Neural cell (in vitro differentiated cells): ENCODE measurements at regions not wholly inside any gene's neighbourhood (a gene's known extent, or its start where the extent isn't known, plus 50 kb on each side); places are given as distances from the start of the nearest gene placed in this dataset.

Source experiments
- H2AFZ ChIP-seq: fragments of 200-600, 300-800 bp; sonication (generic), shearing (Covaris generic); 2 replicates; pipeline ENCODE4 v1.6.0; 2014; ENCODE audit warnings: low read depth, mild to moderate bottlenecking, antibody characterized with exemption, low read length, moderate library complexity
- H3F3A ChIP-seq: fragments of 200-600 bp; shearing (Covaris generic); 2 replicates; pipeline ENCODE4 v1.6.1; 2016; ENCODE audit warnings: mild to moderate bottlenecking, moderate library complexity, mixed read lengths, antibody characterized with exemption, low read length; ENCODE audit not compliant: insufficient read depth, poor library complexity, severe bottlenecking
- H3K27ac ChIP-seq: fragments of 200-600, 300-800 bp; sonication (generic), shearing (Covaris generic); 2 replicates; pipeline ENCODE4 v1.5.1; 2014; ENCODE audit warnings: mild to moderate bottlenecking, low read length, moderate library complexity
- H3K27me3 ChIP-seq: fragments of 300-800, 200-600 bp; sonication (generic), shearing (Covaris generic); 2 replicates; pipeline ENCODE4 v1.6.0; 2014; ENCODE audit warnings: mild to moderate bottlenecking, low read depth, low read length, moderate library complexity; ENCODE audit not compliant: insufficient read depth
- H3K36me3 ChIP-seq: fragments of 300-800, 200-600 bp; sonication (generic), shearing (Covaris generic); 2 replicates; pipeline ENCODE4 v1.5.1; 2014; ENCODE audit warnings: mild to moderate bottlenecking, antibody characterized with exemption, low read length, moderate library complexity; ENCODE audit not compliant: insufficient read depth
- H3K4me2 ChIP-seq: fragments of 300-800, 200-600 bp; sonication (generic), shearing (Covaris generic); 2 replicates; pipeline ENCODE4 v1.6.0; 2014; ENCODE audit warnings: mild to moderate bottlenecking, low read length
- H3K4me3 ChIP-seq: fragments of 300-800, 200-600 bp; sonication (generic), shearing (Covaris generic); 2 replicates; pipeline ENCODE4 v1.5.1; 2014; ENCODE audit warnings: mild to moderate bottlenecking, low read length, moderate library complexity
- H3K79me2 ChIP-seq: fragments of 200-600 bp; shearing (Covaris generic); replicated peaks from 2 replicates; pipeline ENCODE4 v1.6.0; 2014; ENCODE audit warnings: mild to moderate bottlenecking, low read length, moderate library complexity; ENCODE audit not compliant: insufficient read depth
- H3K9ac ChIP-seq: fragments of 300-800, 200-600 bp; sonication (generic), shearing (Covaris generic); 2 replicates; pipeline ENCODE4 v1.6.1; 2016; ENCODE audit warnings: mild to moderate bottlenecking, low read length, mixed read lengths
- H3K9me2 ChIP-seq: fragments of 200-600 bp; shearing (Covaris generic); 2 replicates; pipeline ENCODE4 v1.6.1; 2016; ENCODE audit warnings: mild to moderate bottlenecking, low read length, mixed read lengths; ENCODE audit not compliant: insufficient read depth
- H3K9me3 ChIP-seq: fragments of 200-600, 300-800 bp; sonication (generic), shearing (Covaris generic); 2 replicates; pipeline ENCODE4 v1.6.1; 2016; ENCODE audit warnings: mild to moderate bottlenecking, mixed run types, low read length, moderate library complexity, mixed read lengths
- H4K20me1 ChIP-seq: fragments of 200-600 bp; shearing (Covaris generic); 2 replicates; pipeline ENCODE4 v1.6.1; 2016; ENCODE audit warnings: mild to moderate bottlenecking, mixed run types; ENCODE audit not compliant: insufficient read depth
- EP300 ChIP-seq: fragments of 450-650 bp; conservative IDR thresholded peaks from 2 replicates; pipeline ENCODE4 v1.6.1; 2014; ENCODE audit warnings: antibody characterized with exemption, mild to moderate bottlenecking, moderate library complexity; ENCODE audit not compliant: poor library complexity, severe bottlenecking
- EZH2 ChIP-seq: fragments of 200-600, 300-800 bp; shearing (Covaris generic), sonication (generic); IDR thresholded peaks from 2 replicates; pipeline ENCODE4 v1.6.1; 2014; ENCODE audit warnings: antibody characterized with exemption, low read length, borderline replicate concordance, mild to moderate bottlenecking; ENCODE audit not compliant: insufficient read depth, poor library complexity, severe bottlenecking
- MXI1 ChIP-seq: fragments of 450-650 bp; conservative IDR thresholded peaks from 2 replicates; pipeline ENCODE4 v1.6.1; 2014; ENCODE audit warnings: antibody characterized with exemption, mild to moderate bottlenecking; ENCODE audit not compliant: poor library complexity, severe bottlenecking
- POLR2AphosphoS5 ChIP-seq: IDR thresholded peaks from 2 replicates; pipeline ENCODE4 v1.6.1; 2012
- RAD21 ChIP-seq: fragments of 450-650 bp; conservative IDR thresholded peaks from 2 replicates; pipeline ENCODE4 v1.6.1; 2014; ENCODE audit warnings: antibody characterized with exemption, mild to moderate bottlenecking, moderate library complexity
- SMC3 ChIP-seq: fragments of 450-650 bp; conservative IDR thresholded peaks from 2 replicates; pipeline ENCODE4 v1.6.1; 2014; ENCODE audit warnings: antibody characterized with exemption, mild to moderate bottlenecking, moderate library complexity; ENCODE audit not compliant: poor library complexity
- TAF1 ChIP-seq: IDR thresholded peaks from 2 replicates; pipeline ENCODE4 v1.6.1; 2012; ENCODE audit warnings: low read depth
- TF ChIP-seq, protein P1 (sequence below): fragments of 450-650 bp; IDR thresholded peaks from 2 replicates; pipeline ENCODE4 v1.5.1; 2014; ENCODE audit warnings: antibody characterized with exemption, mild to moderate bottlenecking, moderate library complexity; ENCODE audit not compliant: poor library complexity, severe bottlenecking
- TF ChIP-seq, protein P2 (sequence below): IDR thresholded peaks from 2 replicates; pipeline ENCODE4 v1.6.1; 2012; ENCODE audit warnings: borderline replicate concordance

- Histone ChIP-seq H3K9me2 (no peaks in the 10 kb centered on the region), H3K79me2 (no peaks in the 10 kb centered on the region), H2AFZ (no peak overlapping the region)
Measured at GRCh38 chr3:181901626-181902025, 189.9 kb downstream of the SOX2 start.

GRCh38 chr3:181906338-181906737 is 194.6 kb downstream of the SOX2 start:
- Histone ChIP-seq H3K9ac (no peak overlapping the region), H3K79me2 (no peaks in the 10 kb centered on the region), H3K9me3 (no peaks in the 10 kb centered on the region), H3K4me2 (no peak overlapping the region), H3K4me3 (no peak overlapping the region), H3K27me3 (no peaks in the 10 kb centered on the region), H2AFZ (no peak overlapping the region), H3K36me3 (no peaks in the 10 kb centered on the region), H4K20me1 (no peaks in the 10 kb centered on the region), H3F3A (no peaks in the 10 kb centered on the region), H3K27ac (no peak overlapping the region), H3K9me2 (no peaks in the 10 kb centered on the region)
- TF ChIP-seq EZH2: no peak
- TF ChIP-seq, protein P1, sequence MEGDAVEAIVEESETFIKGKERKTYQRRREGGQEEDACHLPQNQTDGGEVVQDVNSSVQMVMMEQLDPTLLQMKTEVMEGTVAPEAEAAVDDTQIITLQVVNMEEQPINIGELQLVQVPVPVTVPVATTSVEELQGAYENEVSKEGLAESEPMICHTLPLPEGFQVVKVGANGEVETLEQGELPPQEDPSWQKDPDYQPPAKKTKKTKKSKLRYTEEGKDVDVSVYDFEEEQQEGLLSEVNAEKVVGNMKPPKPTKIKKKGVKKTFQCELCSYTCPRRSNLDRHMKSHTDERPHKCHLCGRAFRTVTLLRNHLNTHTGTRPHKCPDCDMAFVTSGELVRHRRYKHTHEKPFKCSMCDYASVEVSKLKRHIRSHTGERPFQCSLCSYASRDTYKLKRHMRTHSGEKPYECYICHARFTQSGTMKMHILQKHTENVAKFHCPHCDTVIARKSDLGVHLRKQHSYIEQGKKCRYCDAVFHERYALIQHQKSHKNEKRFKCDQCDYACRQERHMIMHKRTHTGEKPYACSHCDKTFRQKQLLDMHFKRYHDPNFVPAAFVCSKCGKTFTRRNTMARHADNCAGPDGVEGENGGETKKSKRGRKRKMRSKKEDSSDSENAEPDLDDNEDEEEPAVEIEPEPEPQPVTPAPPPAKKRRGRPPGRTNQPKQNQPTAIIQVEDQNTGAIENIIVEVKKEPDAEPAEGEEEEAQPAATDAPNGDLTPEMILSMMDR: no peak
- no peak for TF ChIP-seq POLR2AphosphoS5
- no peak for TF ChIP-seq TAF1
- TF ChIP-seq EP300: no peak
- no peak for TF ChIP-seq SMC3
- TF ChIP-seq, protein P2, sequence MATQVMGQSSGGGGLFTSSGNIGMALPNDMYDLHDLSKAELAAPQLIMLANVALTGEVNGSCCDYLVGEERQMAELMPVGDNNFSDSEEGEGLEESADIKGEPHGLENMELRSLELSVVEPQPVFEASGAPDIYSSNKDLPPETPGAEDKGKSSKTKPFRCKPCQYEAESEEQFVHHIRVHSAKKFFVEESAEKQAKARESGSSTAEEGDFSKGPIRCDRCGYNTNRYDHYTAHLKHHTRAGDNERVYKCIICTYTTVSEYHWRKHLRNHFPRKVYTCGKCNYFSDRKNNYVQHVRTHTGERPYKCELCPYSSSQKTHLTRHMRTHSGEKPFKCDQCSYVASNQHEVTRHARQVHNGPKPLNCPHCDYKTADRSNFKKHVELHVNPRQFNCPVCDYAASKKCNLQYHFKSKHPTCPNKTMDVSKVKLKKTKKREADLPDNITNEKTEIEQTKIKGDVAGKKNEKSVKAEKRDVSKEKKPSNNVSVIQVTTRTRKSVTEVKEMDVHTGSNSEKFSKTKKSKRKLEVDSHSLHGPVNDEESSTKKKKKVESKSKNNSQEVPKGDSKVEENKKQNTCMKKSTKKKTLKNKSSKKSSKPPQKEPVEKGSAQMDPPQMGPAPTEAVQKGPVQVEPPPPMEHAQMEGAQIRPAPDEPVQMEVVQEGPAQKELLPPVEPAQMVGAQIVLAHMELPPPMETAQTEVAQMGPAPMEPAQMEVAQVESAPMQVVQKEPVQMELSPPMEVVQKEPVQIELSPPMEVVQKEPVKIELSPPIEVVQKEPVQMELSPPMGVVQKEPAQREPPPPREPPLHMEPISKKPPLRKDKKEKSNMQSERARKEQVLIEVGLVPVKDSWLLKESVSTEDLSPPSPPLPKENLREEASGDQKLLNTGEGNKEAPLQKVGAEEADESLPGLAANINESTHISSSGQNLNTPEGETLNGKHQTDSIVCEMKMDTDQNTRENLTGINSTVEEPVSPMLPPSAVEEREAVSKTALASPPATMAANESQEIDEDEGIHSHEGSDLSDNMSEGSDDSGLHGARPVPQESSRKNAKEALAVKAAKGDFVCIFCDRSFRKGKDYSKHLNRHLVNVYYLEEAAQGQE: no peak
- no peak for TF ChIP-seq MXI1
- TF ChIP-seq RAD21: no peak

More at GRCh38 chr3:181901626-181902025, 189.9 kb downstream of the SOX2 start:
- H4K20me1 ChIP-seq: no peaks in the 10 kb centered on the region
- no peak overlapping the region for H3K4me3 ChIP-seq
- no peaks in the 10 kb centered on the region for H3K36me3 ChIP-seq
- no peak overlapping the region for H3K4me2 ChIP-seq
- TF ChIP-seq SMC3 (no peak), TAF1 (no peak), EZH2 (no peak), EP300 (no peak), RAD21 (no peak), MXI1 (no peak), POLR2AphosphoS5 (no peak)
- TF ChIP-seq, protein P2: no peak
- TF ChIP-seq, protein P1: no peak
- H3K27ac ChIP-seq: no peak overlapping the region
- H3F3A ChIP-seq: no peaks in the 10 kb centered on the region
- H3K27me3 ChIP-seq: no peaks in the 10 kb centered on the region
- no peak overlapping the region for H3K9ac ChIP-seq
- H3K9me3 ChIP-seq: no peaks in the 10 kb centered on the region
